Ovary (tissue), 3 donors: ENCODE measurements at regions not wholly inside any gene's neighbourhood (a gene's known extent, or its start where the extent isn't known, plus 50 kb on each side); places are given as distances from the start of the nearest gene placed in this dataset.

Source experiments
- CTCF ChIP-seq, 3 donors: fragments of 450-650 bp in 2 of 3; fragments of 200-600 bp in 1 of 3; IDR thresholded peaks; one replicate each; pipeline versions ENCODE4 v1.5.1 to v1.8.0; 2016 to 2022; ENCODE audit warnings: antibody characterized with exemption in 3 of 3, mild to moderate bottlenecking in 1 of 3
- EP300 ChIP-seq: sonication (generic); formaldehyde crosslinking; IDR thresholded peaks from one replicate; pipeline ENCODE4 v1.6.1; 2017; ENCODE audit warnings: antibody characterized with exemption
- donor health status: DM: no; HTN: no; CAD: no.

DNA sequence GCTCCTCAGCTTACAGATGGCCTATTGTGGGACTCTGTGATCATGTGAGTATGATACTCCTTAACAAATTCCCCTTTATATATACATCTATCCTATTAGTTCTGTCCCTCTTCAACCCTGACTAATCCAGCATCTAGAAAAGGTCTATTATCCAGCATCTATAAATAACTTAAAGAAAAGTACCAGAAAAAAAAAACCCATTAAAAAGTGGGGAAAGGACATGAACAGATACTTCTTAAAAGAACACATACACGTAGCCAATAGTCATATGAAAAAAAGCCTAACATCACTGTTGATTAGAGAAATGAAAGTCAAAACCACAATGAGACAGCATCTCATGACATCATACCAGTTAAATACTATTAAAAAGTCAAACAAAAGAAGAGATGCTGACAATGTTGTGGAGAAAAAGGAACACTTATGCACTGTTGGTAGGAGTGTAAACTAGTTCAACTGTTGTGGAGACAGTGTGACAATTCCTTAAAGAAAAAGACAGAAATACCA, 549.5 kb upstream of the GRM3 start:
- TF ChIP-seq EP300: no peak
- no peak for TF ChIP-seq CTCF (IDR thresholded peaks at IDR 0.05)
